NCI-H2227 (cell line): ENCODE measurements at regions not wholly inside any gene's neighbourhood (a gene's known extent, or its start where the extent isn't known, plus 50 kb on each side); places are given as distances from the start of the nearest gene placed in this dataset.

Experiments used
- DNase-seq: peaks from one replicate; lab custom pipeline; 2025; ENCODE audit not compliant: unreplicated experiment; lab: John Stamatoyannopoulos, UW

GRCh38 chr18:73746101-73746500 lies 401.5 kb downstream of the FBXO15 start:
- DNase-seq, result no peak

- DNase-seq, result no peak
Measured at GRCh38 chr18:73742957-73743356, 404.7 kb downstream of the FBXO15 start.

DNA sequence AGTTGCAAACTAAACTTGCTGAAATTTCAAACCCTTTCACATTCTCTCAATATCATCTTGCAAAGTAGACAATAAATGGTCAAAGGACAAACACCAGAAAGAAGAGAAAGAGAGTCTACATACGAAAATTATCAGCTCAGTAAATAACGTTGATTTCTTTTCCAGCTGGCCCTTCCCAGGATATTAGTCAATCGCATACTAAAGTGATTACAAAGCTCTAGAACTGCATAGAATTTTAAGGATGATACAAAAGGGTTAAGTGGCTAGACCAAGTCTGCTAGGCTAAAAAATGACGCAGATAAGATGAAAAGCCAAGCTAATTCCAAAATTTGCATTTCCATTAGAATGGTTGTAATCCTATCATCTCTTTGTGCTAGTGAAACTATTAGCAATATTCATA lies 405.7 kb downstream of the FBXO15 start:
- DNase-seq, result no peak

GRCh38 chr18:73739098-73739497 lies 408.5 kb downstream of the FBXO15 start:
- no peak for DNase-seq

DNA sequence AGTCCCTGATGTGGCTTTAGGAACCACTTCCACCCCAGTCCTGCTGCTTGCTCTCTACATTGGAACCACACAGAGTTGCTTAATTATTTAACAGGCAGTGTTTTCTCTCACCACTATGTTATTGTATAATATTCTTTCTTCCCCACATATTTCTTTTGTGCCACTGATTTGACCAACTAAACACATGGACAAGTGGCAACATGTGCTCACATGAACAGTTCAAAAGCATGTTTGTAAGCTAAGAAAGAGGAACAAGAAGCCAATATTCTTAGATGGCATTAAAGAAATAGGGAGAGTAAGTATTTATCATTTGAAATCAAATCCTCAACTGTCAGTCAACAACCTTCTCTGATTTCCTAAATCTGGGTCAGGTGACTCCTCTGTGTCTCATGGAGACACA lies 409.6 kb downstream of the FBXO15 start:
- no peak for DNase-seq

DNA sequence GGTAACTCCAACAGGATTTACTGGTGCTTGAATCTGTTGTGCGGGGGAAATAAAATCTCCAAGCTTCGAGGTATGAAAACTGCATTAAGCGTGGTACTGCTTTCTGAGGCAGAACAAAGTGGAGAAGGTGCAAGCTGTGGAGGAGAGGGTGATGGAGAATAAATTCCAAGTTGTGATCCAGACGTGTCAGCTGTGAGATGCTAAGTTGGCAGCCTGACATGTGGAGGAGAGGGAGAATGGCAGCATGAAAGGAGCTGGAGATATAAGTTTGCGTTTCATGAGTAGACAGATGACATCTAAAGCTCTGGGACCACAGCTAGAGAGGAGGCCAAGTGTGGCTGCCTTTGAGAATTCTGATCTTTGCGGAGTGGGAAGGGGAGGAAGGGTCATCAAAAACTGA lies 411.8 kb downstream of the FBXO15 start:
- DNase-seq, result no peak

DNA sequence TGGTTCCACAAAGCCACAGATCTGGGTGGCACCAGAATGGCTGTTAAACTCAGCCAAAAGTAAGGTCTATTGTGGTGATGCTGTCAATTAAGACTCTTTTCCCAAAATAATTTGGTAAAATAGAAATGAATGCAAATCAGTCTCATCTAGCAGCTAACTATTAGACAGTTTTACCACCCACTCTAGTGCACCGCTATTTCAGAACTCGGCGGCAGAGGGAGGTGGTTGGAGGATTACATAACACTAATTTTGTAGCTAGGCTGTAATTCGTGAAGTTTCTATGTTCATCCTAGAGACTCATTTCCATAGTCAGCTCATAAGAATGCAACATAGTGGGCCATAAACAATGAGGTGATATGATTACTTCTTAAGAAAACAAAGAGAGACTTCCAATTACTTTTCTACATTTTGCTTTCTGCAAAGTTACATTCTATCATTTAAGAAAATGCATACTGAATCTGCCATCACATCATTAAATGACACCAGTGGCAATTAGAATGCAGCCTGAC lies 413.8 kb downstream of the FBXO15 start:
- DNase-seq, result no peak

GRCh38 chr18:73733376-73733775 lies 414.3 kb downstream of the FBXO15 start:
- DNase-seq, result no peak

DNA sequence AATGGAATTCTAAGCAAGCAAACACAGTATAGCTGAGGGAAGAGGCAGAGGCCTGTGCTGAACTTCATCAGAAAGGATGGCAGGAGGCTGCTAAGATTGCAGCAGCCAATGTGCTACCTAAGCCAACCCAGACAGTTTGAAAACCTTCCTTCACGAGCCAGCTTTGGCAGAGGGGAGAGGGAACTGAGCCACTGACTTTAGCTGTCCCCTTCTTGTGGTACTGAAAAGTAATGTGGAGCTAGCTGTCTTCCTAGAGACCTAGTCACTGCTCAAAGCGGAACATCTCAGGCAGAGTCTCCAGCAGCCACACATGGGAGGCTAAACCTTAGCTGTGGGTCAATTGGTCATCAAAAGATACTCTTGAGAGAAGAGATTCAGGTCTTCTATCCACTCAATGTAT lies 419.0 kb downstream of the FBXO15 start:
- no peak for DNase-seq

- DNase-seq, result no peak
Measured at GRCh38 chr18:73724958-73725357, 422.7 kb downstream of the FBXO15 start.

GRCh38 chr18:73719611-73720010 lies 428.0 kb downstream of the FBXO15 start:
- no peak for DNase-seq

GRCh38 chr18:73717570-73717969 lies 430.1 kb downstream of the FBXO15 start:
- DNase-seq, result no peak

- DNase-seq, result no peak
Measured at GRCh38 chr18:73715210-73715670, 432.4 kb downstream of the FBXO15 start.

DNA sequence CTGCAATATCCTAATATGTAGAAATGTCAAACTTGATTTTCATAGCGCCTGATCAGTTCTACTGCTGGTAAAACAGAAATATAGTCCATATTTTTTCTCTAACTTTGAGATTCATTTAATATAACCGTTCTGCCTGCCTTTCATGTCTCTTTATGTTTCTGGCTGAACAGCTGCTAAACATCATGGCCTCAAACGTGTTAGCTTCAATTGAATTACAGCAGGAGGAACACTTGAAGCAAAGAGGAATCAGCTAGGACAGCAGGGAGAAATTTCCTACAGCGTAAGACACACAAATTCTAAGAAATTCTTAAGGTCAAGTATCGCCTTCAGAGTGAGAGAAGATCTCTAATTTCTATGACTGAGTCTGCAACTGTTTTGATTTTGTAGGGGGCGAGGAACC lies 433.2 kb downstream of the FBXO15 start:
- DNase-seq, result no peak

GRCh38 chr18:73711256-73711655 lies 436.4 kb downstream of the FBXO15 start:
- DNase-seq, result no peak

- DNase-seq, result no peak
Measured at GRCh38 chr18:73708591-73708990, 439.0 kb downstream of the FBXO15 start.

DNA sequence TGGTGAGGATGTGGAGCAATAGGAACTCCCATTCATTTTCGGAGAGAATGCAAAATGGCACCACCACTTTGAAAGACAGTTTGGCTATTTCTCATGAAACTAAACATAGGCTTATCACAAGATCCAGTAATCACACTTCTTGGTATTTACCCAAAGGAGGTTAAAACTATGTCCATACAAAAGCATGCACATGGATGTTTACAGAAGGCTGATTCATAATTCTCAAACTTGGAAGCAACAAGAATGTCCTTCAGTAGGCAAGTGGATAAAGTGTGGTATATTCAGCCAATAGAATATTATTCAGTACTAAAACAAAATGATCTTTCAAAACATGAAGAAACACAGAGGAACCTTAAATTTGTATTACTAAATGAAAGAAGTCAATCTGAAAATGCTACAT lies 440.6 kb downstream of the FBXO15 start:
- DNase-seq, result no peak

DNA sequence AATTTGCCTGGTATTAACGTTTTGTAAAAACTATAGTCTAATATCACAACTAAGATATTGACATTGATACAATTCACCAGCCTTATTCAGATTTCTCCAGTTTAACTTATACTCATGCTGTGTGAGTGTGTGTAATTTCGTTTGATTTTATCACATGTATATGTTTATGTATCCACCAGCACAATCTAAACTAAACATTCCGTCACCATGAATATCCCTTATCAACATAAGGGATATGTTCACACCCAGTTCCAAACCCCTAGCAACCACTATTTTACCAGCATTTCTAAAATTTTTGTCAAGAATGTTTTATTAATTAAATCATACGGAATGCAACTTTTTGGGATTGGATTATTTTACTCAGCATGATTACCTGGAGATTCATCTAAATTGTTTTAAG lies 450.3 kb downstream of the FBXO15 start:
- no peak for DNase-seq

GRCh38 chr18:73696698-73697097 lies 450.9 kb downstream of the FBXO15 start:
- DNase-seq, result no peak

- no peak for DNase-seq
Measured at GRCh38 chr18:73696171-73696570, 451.5 kb downstream of the FBXO15 start.

GRCh38 chr18:73693091-73693490 lies 454.5 kb downstream of the FBXO15 start:
- no peak for DNase-seq

DNA sequence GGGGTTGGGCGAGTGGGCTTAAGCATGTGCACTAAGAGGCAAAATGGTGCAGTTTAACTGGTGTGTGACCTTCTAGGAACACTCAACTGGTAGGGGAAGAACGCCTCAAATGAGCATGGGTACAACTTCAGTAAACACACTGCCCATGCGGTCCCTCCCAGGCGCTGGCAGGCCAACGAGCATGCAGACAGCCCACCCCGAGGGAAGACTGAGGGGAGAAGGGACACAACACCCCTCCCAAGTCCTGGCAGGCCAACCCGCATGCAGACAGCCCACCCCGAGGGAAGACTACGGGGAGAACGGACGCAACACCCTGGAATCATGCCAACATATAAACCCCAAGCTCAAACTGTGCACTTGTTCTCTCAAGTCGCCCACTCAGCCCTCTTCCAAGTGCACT lies 456.0 kb downstream of the FBXO15 start:
- DNase-seq, result no peak

- DNase-seq, result no peak
Measured at GRCh38 chr18:73691118-73691517, 456.5 kb downstream of the FBXO15 start.

- DNase-seq, result no peak
Measured at GRCh38 chr18:73690222-73690621, 457.4 kb downstream of the FBXO15 start.
